GM18502 (cell line): ENCODE measurements at regions not wholly inside any gene's neighbourhood (a gene's known extent, or its start where the extent isn't known, plus 50 kb on each side); places are given as distances from the start of the nearest gene placed in this dataset.

ENCODE experiments used
- ATAC-seq: cut with Tn5 transposase; IDR thresholded peaks from one replicate; pipeline ENCODE4 v1.9.1; 2021; ENCODE audit warnings: mild to moderate bottlenecking; ENCODE audit not compliant: unreplicated experiment, poor library complexity

DNA sequence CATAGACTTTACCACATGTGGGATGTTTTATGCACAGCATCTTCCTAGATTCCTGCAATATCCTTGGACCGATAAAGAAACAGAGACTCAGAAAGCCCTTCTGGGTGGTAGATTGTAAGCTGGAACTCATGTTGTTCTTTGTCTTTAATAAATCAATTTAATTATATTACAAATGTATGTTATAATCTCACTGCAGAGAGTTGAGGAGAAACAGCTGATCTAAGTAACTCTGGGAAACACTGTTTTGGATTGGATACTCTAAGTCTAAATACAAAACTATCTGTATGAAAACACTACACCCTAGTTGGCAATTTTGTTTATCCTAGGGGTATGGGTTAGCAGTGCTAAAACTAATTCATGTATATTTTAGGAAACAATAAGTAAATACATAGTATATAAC, 1015.2 kb downstream of the XPNPEP1 start:
- no peak for ATAC-seq

DNA sequence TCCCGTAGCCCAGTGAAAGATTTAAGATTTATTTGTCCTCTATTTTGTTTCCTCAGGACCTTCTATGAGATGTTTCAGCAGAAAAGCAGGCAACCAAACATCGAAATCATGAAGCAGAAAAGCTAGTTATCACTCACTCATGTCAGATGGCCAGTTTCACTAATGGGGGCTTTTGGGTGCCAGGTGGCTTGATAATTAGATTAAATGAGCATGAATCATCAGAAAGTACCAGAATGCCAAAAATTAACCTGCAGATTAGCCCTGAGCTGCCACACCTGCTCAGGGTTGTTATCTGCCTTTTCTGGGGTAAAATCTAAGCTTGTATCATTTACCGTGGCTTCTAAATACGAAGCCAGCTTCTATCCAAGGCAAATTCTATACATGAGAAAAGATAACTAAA, 1017.5 kb downstream of the XPNPEP1 start:
- ATAC-seq = no peak

DNA sequence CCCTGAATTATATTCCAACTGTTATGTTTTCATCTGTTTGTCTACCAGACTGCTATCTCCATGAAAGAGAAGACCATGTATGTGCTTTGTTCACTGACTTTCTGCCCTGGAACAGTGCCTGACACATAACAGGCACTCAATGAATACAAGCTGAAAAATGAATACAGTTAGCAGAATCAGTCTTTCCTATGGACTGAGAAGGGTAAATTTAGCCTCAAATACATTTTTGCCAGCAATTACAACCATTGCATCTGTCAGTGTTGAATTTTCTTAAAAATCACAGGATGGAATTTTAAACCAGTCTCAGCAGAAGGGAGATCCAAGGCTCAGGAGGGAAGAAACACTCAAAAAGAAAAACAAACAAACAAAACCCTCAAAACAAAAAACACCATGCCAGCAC, 1018.1 kb downstream of the XPNPEP1 start:
- ATAC-seq = no peak

DNA sequence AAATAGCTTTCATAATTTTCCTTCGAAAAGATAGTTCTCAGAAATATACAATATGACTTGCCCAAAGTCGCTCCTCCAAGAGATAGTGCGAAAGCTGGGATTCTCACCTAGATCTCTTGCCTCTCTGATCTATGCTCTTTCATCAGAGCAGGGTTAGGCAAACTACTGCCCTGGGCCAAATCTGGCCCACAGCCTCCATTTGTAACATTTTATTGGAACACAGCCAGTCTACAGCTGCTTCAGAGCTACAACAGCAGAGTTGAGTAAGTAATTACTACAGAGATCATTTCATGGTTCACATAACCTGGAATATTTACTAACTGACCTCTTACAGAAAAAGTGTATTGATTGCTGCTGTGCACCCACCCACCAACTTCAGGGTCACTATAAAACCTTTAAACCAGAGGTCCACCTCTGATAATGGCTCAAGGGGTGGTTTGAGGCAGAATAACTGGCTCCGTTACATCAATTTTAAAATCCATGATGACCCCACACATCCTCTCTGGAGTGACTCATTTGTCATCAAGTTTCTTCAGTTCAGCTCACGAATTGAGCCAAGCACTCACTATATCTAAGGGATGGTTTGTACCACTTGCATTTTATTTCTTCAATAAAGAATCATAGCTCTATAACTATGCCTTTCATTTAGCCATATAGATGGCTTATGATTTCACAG, 1019.0 kb downstream of the XPNPEP1 start:
- ATAC-seq = no peak

DNA sequence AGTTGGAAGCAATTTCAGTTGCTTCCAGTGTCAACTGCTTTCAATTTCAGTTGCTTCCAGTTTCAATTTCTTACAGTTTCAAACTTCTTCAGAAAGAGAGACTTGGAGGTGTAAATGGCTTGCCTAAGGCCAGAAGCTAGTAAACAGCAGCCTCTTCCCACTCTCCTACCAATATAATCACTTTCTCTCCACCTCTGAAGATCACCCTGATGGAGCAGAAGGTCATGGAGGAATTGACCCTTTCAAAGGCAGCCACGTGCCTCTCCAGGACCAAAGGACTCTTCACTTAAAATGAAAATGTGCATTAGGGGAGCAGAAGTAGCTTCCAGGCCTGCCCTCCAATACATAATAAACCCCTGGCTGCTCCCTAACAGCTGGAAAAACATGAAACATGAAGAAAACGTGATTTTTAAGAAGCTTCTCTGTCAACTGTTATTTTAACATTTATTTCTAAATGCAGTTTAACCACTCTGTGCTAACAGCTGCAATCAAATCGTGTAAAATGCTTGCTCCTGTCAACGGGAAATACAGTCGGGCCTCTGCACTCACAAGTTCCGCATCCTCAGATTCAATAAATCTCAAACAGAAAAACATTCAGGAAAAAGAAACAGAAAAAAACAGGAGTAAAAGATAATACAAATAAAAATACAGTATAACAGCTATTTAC, 1020.6 kb downstream of the XPNPEP1 start:
- peak; percentile 75 for ATAC-seq

DNA sequence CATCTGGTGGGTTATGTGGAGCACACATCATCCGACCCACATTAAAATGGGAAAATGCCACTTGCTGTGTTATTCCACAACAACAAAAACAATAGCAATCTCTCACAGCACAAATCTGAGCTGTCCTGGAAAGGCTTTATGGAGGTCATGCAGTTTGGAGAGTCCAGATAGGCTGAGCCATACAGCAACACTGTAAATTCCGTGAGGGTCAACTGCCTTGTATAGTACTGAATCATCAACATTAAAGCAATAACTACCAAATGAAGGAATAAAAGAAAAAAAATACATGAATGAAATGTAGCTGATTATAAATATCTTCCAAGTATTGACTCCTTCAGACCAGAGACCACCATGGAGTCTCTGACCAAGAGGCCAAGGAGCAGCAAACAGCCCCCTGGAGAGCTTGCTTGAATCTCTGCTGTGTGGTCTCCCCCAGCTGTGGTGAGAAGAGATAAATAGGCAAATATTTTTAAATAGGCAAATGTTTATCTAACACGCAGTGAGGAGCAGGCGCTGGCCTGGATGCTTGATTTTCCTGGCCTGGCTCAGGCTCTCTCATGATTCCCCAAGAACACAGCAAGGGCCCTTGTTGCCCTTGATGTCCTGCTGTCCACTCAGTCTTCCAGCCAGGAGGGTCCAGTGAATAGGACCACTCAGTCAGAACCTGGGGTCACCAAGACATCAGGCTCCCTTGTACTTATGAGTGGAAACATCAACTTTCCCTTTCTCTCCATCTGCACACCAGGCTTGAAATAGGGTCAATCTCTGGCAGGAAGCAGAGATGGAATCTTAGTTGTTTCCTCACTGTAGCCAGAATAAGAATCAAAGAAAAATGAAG, 1021.3 kb downstream of the XPNPEP1 start:
- ATAC-seq = peak; percentile 30

DNA sequence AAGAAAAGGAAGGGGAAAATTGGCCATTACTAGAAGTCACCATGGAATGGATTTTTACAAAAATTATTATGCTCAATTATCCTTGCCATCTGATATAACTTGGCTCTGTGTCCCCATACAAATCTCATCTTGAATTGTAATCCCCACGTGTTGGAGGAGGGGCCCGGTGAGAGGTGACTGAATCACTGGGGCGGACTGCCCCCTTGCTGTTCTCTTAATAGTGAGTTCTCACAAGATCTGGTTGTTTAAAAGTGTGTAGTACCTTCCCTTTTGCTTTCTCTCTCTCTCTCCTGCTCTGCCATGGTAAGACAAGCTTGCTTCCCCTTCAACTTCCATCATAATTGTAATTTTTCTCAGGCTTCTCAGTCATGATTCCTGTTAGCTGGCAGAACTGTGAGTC, 1023.6 kb downstream of the XPNPEP1 start:
- ATAC-seq = no peak

DNA sequence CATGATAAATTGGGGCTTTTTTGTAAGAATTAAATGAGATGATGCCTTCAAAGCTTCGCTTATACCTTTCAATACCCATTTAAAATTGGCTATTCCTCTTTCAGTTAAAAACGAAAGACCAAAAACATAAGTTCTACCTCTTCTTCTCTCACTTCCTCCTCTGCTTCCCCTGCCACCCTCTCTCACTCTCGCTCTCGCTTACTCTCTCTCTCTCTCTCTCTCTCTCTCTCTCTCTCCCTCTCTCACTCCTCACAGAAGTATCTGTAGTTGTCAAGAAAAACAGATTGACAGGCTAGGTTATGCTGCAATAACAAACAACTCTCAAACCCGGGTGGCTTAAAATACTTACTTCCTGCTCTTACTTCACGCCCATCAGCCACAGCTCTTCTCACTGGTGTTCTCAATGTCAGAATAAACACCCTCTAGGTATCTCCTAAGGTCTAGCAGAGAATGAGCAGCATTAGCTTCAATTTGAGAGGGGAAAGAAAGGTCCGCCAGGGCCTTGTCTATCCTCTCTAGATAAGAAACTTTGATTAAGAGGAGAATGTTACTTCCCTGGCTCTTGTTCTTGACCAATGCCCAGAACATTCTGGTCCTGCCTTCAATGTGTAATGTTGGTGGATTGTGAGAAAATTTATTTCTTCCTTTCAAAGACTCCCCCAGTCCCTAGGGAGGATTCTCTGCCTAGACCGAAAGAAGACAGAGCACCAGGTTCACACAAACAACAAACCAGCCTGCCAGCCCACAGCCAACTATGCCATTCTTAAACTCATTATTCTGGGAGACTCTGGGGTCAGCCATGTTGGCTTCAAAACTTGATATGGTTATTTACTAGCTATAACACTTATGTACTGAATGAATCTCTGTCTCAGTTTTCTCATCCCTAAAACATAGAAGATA, 1028.7 kb downstream of the XPNPEP1 start:
- peak; percentile 91 for ATAC-seq

DNA sequence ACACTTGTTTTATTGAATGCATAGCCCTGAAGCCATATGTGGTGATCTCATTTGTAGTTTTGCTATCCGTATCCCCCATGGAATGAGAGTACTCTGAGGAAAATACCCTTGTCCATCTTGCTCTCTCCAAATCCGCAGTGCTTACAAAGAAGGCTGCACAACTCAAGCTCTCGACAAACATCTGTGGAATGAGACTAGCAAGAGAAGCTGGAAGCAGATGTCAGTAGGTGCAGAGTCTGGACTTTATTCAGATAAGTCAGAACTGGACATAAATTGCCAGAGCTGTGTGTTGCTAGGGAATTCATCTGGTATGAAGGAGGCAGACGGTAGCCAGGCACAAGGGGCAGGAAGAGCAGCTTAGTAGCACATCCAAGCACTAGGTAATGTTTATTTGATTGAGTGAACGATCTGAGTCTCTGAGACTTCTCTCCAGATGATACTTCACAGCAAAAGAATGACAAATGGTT, 1046.2 kb downstream of the XPNPEP1 start:
- ATAC-seq = no peak

DNA sequence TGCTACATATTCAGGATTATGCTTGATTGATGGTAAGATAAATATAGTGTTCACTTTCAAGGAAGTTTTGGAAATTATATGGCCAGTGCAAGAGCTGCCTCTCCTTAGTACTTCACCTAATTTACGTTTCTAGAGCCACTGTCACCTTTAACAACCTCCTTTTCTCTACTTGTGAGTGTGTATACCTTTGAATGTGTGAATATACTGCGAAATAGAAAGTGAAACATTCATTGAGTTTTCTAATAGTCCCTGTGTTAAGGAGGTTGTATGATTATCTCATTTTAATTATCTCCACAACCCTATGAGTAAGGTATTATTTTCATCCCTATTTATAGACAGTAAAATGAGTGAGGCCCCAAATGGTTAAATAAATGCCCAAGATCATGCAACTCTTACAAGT, 1050.5 kb downstream of the XPNPEP1 start:
- ATAC-seq = peak; percentile 66

DNA sequence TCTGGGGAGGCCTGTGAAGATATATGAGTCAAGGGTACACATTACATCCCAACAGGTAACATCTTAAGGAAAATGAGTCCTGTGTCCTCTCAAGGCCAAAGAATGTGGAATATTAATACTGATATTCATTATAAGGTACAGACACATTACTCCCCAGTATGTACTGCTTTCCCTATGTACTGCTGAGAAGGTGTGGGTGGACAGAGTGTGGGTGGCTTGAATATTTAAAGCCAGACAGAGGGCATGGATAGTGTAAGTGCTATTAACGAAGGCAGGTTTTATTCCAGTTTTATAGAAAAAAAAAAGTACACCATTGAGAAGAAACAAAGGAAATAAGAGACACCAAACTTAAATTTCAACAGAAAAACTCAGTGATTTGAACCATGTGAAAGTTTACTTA, 1054.4 kb downstream of the XPNPEP1 start:
- ATAC-seq = no peak

DNA sequence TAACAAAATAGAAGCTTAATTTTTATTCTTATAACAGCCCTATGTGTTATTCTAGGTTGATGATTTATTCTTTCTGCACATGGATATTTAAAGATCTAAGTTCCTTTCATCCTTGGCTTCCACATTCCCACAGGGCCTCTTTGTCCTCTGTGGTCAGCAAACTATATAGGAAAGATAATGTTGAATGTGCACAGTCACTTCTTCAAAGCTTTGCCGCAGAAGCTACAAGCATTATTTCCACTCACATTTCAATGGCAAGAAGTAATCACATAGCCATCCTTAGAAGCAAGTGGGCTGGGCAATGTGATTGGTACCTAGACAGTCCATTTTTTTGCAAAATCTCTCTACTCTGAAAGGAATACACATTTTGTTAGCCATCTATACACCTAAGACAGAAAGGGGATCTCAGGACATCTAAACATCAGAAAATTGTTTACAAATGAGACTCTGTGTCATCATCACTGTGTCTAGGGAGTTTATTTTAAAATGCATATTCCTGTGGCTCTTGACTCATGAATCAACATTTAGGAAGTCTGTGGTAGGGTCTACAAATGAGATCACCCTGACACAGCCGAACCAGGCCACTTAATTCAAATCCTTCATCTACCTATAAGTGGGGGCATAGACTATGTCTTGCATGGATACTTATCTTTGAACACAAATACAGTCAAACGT, 1060.5 kb downstream of the XPNPEP1 start:
- ATAC-seq = no peak

DNA sequence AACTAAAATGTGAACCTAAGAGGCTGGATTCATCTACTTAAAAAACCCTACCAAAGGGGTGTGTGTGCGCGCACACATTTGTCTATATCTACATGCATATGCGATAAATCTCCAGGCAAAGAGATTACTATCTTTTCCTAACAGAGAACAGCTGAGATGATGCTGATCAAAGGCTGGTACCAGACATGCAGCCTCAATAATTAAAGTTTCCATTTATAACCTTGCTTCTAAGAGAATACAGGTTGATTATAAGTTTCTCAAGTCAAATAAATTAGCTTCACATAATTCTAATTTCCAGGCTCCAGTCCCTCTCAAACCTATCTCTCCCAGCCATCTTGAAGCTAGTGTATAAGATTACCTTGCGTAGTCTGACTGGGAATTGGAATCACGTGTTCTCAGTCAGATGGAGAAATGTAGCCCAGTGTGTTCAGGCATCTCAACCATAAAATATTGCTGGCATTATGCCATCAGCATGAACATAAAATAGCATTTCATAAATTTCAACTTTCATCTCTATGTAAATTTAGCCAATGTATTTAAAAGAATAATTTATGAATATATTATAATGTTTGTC, 1062.0 kb downstream of the XPNPEP1 start:
- no peak for ATAC-seq

DNA sequence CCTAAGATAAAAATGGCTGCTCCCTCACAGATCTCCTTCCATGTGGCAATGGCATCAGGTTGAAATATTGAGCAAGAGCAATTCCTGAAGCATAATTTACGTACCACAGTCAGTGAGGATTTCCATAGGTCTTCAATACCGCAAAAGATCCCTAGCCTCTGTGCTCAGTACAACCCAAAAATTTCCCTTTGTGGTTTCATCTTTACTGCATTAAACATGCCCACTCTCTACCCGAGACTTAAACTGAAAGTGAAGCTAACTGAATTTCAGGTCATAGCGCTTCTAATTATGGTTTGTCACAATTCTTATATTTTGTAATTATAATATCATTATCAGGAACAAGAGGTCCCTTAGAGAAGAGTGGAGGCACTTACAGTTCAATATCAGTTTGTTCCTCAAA, 1071.1 kb downstream of the XPNPEP1 start:
- peak; percentile 77 for ATAC-seq

DNA sequence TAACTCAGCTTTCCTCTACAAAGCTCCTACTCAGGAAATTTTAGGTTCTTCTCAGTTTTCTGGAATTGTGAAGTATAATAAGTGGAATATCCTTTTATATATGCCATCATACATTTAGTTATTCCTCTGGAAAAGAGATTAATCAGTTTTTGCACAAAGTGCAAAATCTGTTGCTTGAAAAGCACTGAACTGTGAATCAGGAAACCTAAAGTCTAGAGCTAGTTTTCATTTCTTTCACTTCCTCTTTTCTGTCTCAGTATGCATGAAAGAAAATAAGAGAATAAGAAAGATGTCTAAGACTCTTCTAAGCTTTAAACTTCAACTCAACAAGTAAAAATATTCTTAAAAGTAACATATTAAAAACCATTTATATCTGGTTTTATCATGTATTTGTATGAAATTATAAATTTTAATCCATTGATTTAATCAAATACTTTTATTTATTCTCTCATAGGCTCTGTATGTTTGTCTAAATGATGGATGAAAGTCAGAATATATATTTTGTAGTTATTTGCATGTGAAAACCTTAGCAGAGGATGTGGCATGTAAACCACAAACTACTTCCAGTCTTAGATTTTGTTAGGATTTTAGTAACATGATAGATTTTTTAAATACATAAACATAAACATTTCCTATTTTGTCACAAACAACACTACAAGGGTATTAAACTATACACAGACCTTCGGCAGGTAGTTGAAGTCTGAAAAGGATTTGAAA, 1073.0 kb downstream of the XPNPEP1 start:
- peak; percentile 89 for ATAC-seq

DNA sequence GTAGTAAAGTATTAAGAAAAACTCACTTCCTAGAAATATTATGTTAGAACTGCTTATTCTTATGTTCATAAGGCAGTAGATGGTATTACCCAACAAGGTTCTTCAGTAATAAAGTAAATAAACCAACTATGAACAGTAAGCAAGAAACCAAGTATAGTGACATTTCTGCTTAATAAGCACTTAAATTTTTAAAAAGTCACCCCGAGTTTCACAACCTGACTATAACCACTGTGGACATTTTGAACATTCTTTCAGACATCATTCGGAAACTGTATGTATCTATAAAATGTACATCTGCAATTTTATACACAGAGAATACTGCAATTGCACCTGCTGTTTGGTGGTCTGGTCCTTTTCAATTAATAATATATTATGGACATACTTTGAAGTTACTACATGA, 1073.6 kb downstream of the XPNPEP1 start:
- ATAC-seq = peak; percentile 32

DNA sequence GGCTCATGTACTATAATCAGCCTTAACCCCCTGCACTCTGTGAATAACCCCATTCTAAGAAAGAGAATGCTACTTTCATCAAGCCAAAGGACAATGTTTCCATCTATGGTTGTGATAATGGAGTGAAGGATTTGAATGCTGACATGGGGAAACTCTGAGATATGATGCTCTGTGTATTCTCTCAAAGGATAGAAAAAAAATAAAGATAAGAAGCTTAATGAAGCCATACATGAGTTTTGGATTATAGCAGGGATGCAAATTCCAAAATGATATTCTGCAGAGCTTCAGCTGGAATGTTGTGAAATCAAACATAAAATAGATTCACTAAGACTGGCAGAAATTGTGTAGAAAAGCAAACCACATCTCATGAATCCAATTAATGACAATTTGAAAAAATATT, 1074.1 kb downstream of the XPNPEP1 start:
- no peak for ATAC-seq

DNA sequence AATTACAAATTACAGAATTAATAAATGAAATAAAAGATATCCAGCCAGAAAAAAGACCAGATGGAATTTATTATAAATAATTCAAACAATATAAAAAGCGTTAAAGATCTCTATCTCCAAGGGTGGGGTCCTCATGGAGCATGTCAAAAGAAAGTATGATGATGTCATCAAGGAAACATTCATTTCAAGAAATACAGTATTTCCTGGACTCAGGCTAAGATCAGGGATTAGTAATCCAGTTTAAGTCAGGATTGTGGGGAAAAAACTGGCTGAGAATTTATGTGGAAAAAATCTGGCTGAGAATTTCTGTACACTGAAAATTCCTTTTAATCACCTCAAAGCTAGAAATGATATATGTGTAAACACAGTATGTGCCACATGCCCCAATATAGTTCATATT, 1075.3 kb downstream of the XPNPEP1 start:
- ATAC-seq = no peak

DNA sequence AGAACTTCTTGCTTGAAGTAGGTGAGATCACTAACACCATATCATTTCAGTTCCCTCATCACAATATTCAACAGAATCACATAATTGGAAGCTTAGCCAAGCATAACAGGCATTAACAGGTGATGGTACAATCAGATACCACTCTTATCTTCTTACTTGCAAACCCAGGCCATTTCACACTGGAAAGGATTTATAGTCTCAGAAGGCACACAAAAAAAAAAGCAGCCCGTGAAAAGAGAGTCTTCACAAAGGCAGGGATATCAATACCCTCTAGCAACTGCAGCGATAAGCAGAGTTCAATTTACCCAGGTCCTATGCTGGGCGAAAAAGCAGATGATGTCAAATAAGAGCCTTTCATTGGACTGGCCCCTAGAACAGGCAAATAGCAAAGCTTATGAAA, 1082.4 kb downstream of the XPNPEP1 start:
- ATAC-seq = no peak
